A549 (cell line): ENCODE measurements at regions not wholly inside any gene's neighbourhood (a gene's known extent, or its start where the extent isn't known, plus 50 kb on each side); places are given as distances from the start of the nearest gene placed in this dataset.

Source experiments
- CEBPB ChIP-seq, 2 experiments: fragments of >200 bp in 1 of 2; sonication (Bioruptor Twin) in 1 of 2; formaldehyde crosslinking in 1 of 2; IDR thresholded peaks; 2 replicates each; pipeline ENCODE4 v1.6.1; 2012 to 2016
- CTCF ChIP-seq: fragments of >200 bp; sonication (Bioruptor Twin); formaldehyde crosslinking; IDR thresholded peaks from 3 replicates; pipeline ENCODE4 v1.5.1; 2016
- EP300 ChIP-seq, 2 experiments: fragments of >200 bp; sonication (Bioruptor Twin); formaldehyde crosslinking; IDR thresholded peaks; 2 replicates in 1 of 2; 3 replicates in 1 of 2; pipeline ENCODE4 v1.6.1; 2016 to 2017
- ZSCAN20 ChIP-seq: fragments of 250-450 bp; sonication (Bioruptor Pico); IDR thresholded peaks from 2 replicates; pipeline ENCODE4 v1.8.0; 2022; ENCODE audit warnings: mild to moderate bottlenecking, moderate library complexity

- TF ChIP-seq ZSCAN20 (CRISPR knock-in tag): no peak
- TF ChIP-seq CTCF: no peak
- TF ChIP-seq EP300 (IDR thresholded peaks at IDR 0.05): no peak
- no peak for TF ChIP-seq CEBPB (IDR thresholded peaks at IDR 0.05)
These were observed 318.1 kb upstream of the RTL1 start for GRCh38 chr14:101221549-101222160.
